ENCODE measurements at regions not wholly inside any gene's neighbourhood (a gene's known extent, or its start where the extent isn't known, plus 50 kb on each side); places are given as distances from the start of the nearest gene placed in this dataset.

DNA sequence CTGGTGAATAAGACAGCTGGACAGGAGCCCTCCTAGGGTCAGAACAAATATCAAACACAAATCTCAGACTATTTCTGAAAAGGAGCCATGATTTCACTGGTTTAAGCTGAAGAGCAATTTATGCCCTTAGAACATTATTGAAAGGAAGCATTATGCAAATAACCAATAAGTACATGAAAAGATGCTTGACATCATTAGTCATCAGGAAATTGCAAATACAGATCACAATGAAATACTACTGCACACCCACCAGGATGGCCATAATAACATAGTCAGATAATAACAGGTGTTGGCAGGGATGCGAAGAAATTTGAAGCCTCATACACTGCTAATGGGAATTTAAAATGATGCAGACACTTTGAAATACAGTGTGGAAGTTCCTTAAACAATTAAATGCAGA is 176.4 kb upstream of the RAB6C start (continued):
- no peak for TF ChIP-seq CREM (CRISPR knock-in tag; IDR thresholded peaks at IDR 0.05)
- TF ChIP-seq, protein P1, sequence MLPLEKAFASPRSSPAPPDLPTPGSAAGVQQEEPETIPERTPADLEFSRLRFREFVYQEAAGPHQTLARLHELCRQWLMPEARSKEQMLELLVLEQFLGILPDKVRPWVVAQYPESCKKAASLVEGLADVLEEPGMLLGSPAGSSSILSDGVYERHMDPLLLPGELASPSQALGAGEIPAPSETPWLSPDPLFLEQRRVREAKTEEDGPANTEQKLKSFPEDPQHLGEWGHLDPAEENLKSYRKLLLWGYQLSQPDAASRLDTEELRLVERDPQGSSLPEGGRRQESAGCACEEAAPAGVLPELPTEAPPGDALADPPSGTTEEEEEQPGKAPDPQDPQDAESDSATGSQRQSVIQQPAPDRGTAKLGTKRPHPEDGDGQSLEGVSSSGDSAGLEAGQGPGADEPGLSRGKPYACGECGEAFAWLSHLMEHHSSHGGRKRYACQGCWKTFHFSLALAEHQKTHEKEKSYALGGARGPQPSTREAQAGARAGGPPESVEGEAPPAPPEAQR (CRISPR knock-in tag; IDR thresholded peaks at IDR 0.05) = no peak
- TF ChIP-seq, protein P2, sequence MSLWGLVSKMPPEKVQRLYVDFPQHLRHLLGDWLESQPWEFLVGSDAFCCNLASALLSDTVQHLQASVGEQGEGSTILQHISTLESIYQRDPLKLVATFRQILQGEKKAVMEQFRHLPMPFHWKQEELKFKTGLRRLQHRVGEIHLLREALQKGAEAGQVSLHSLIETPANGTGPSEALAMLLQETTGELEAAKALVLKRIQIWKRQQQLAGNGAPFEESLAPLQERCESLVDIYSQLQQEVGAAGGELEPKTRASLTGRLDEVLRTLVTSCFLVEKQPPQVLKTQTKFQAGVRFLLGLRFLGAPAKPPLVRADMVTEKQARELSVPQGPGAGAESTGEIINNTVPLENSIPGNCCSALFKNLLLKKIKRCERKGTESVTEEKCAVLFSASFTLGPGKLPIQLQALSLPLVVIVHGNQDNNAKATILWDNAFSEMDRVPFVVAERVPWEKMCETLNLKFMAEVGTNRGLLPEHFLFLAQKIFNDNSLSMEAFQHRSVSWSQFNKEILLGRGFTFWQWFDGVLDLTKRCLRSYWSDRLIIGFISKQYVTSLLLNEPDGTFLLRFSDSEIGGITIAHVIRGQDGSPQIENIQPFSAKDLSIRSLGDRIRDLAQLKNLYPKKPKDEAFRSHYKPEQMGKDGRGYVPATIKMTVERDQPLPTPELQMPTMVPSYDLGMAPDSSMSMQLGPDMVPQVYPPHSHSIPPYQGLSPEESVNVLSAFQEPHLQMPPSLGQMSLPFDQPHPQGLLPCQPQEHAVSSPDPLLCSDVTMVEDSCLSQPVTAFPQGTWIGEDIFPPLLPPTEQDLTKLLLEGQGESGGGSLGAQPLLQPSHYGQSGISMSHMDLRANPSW (CRISPR knock-in tag; conservative IDR thresholded peaks at IDR 0.05; ENCODE audit: low read depth) = no peak

DNA sequence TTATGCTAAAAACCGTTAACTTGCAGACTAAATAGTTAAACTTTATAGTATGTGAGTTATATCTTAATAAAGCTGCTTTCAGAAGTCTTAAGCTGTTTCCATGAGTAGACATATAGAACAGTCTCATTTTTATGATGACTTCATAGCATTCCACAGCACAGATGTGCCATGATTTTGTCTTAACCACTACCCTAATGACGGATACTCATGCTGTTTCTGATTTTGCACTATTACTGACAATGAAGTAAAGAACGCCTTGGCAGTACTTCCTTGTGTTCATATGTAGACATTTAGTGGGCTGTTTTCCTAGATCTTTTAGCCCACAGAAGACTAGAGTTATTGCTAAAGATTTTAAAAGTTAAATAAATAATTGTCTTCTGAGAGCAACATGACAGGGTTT is 175.6 kb upstream of the RAB6C start:
- H3K27ac Mint-ChIP-seq = no peak overlapping the region
- H3K4me3 Mint-ChIP-seq = no peak overlapping the region
- CTCF ChIA-PET = no interaction called here

More for the DNA sequence above, 175.6 kb upstream of the RAB6C start:
- no peaks in the 10 kb centered on the region for H3K9me3 Mint-ChIP-seq
- POLR2A ChIA-PET = no interaction called here
- H3K27me3 Mint-ChIP-seq (ENCODE audit: low read depth) = no peaks in the 10 kb centered on the region; the same call in 1 of the 2 replicates
- no peak for DNase-seq (ENCODE audit: low spot score)
- no peak for ATAC-seq
- peaks cover 61% of the 10 kb centered on the region for H3K4me1 Mint-ChIP-seq
- H3K36me3 Mint-ChIP-seq = no peaks in the 10 kb centered on the region
- TF ChIP-seq NR2C2 (CRISPR knock-in tag; IDR thresholded peaks at IDR 0.05) (no peak), MXD4 (CRISPR knock-in tag; IDR thresholded peaks at IDR 0.05; ENCODE audit: borderline replicate concordance) (no peak), KAT7 (CRISPR knock-in tag; IDR thresholded peaks at IDR 0.05; ENCODE audit: borderline replicate concordance) (no peak), PRRX2 (CRISPR knock-in tag; IDR thresholded peaks at IDR 0.05) (no peak), SP1 (CRISPR knock-in tag; conservative IDR thresholded peaks at IDR 0.05) (no peak), RELA (CRISPR knock-in tag; IDR thresholded peaks at IDR 0.05; ENCODE audit: borderline replicate concordance) (no peak), SOX15 (CRISPR knock-in tag; IDR thresholded peaks at IDR 0.05) (no peak), ZBTB21 (CRISPR knock-in tag; IDR thresholded peaks at IDR 0.05; ENCODE audit: borderline replicate concordance) (no peak), ESRRA (CRISPR knock-in tag; IDR thresholded peaks at IDR 0.05; ENCODE audit: borderline replicate concordance) (no peak)
- TF ChIP-seq, protein P3, sequence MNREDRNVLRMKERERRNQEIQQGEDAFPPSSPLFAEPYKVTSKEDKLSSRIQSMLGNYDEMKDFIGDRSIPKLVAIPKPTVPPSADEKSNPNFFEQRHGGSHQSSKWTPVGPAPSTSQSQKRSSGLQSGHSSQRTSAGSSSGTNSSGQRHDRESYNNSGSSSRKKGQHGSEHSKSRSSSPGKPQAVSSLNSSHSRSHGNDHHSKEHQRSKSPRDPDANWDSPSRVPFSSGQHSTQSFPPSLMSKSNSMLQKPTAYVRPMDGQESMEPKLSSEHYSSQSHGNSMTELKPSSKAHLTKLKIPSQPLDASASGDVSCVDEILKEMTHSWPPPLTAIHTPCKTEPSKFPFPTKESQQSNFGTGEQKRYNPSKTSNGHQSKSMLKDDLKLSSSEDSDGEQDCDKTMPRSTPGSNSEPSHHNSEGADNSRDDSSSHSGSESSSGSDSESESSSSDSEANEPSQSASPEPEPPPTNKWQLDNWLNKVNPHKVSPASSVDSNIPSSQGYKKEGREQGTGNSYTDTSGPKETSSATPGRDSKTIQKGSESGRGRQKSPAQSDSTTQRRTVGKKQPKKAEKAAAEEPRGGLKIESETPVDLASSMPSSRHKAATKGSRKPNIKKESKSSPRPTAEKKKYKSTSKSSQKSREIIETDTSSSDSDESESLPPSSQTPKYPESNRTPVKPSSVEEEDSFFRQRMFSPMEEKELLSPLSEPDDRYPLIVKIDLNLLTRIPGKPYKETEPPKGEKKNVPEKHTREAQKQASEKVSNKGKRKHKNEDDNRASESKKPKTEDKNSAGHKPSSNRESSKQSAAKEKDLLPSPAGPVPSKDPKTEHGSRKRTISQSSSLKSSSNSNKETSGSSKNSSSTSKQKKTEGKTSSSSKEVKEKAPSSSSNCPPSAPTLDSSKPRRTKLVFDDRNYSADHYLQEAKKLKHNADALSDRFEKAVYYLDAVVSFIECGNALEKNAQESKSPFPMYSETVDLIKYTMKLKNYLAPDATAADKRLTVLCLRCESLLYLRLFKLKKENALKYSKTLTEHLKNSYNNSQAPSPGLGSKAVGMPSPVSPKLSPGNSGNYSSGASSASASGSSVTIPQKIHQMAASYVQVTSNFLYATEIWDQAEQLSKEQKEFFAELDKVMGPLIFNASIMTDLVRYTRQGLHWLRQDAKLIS (CRISPR knock-in tag; IDR thresholded peaks at IDR 0.05; ENCODE audit: borderline replicate concordance) = no peak
- TF ChIP-seq, protein P4, sequence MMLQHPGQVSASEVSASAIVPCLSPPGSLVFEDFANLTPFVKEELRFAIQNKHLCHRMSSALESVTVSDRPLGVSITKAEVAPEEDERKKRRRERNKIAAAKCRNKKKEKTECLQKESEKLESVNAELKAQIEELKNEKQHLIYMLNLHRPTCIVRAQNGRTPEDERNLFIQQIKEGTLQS (CRISPR knock-in tag; conservative IDR thresholded peaks at IDR 0.05) = no peak
- TF ChIP-seq, protein P5, sequence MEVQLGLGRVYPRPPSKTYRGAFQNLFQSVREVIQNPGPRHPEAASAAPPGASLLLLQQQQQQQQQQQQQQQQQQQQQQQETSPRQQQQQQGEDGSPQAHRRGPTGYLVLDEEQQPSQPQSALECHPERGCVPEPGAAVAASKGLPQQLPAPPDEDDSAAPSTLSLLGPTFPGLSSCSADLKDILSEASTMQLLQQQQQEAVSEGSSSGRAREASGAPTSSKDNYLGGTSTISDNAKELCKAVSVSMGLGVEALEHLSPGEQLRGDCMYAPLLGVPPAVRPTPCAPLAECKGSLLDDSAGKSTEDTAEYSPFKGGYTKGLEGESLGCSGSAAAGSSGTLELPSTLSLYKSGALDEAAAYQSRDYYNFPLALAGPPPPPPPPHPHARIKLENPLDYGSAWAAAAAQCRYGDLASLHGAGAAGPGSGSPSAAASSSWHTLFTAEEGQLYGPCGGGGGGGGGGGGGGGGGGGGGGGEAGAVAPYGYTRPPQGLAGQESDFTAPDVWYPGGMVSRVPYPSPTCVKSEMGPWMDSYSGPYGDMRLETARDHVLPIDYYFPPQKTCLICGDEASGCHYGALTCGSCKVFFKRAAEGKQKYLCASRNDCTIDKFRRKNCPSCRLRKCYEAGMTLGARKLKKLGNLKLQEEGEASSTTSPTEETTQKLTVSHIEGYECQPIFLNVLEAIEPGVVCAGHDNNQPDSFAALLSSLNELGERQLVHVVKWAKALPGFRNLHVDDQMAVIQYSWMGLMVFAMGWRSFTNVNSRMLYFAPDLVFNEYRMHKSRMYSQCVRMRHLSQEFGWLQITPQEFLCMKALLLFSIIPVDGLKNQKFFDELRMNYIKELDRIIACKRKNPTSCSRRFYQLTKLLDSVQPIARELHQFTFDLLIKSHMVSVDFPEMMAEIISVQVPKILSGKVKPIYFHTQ (CRISPR knock-in tag; IDR thresholded peaks at IDR 0.05) = no peak
- TF ChIP-seq, protein P6, sequence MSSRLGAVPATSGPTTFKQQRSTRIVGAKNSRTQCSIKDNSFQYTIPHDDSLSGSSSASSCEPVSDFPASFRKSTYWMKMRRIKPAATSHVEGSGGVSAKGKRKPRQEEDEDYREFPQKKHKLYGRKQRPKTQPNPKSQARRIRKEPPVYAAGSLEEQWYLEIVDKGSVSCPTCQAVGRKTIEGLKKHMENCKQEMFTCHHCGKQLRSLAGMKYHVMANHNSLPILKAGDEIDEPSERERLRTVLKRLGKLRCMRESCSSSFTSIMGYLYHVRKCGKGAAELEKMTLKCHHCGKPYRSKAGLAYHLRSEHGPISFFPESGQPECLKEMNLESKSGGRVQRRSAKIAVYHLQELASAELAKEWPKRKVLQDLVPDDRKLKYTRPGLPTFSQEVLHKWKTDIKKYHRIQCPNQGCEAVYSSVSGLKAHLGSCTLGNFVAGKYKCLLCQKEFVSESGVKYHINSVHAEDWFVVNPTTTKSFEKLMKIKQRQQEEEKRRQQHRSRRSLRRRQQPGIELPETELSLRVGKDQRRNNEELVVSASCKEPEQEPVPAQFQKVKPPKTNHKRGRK (CRISPR knock-in tag; IDR thresholded peaks at IDR 0.05; ENCODE audit: borderline replicate concordance) = no peak
